GM19395 (cell line): ENCODE measurements at regions not wholly inside any gene's neighbourhood (a gene's known extent, or its start where the extent isn't known, plus 50 kb on each side); places are given as distances from the start of the nearest gene placed in this dataset.
"Not testable (repeated sequence)": the region's sequence is repeated elsewhere in the genome, so short reads cannot be mapped to it uniquely, and the experiment has no call there.

Source experiments
- ATAC-seq: cut with Tn5 transposase; IDR thresholded peaks from one replicate; pipeline ENCODE4 v1.9.1; 2021; ENCODE audit warnings: mild to moderate bottlenecking, moderate library complexity; ENCODE audit not compliant: unreplicated experiment

DNA sequence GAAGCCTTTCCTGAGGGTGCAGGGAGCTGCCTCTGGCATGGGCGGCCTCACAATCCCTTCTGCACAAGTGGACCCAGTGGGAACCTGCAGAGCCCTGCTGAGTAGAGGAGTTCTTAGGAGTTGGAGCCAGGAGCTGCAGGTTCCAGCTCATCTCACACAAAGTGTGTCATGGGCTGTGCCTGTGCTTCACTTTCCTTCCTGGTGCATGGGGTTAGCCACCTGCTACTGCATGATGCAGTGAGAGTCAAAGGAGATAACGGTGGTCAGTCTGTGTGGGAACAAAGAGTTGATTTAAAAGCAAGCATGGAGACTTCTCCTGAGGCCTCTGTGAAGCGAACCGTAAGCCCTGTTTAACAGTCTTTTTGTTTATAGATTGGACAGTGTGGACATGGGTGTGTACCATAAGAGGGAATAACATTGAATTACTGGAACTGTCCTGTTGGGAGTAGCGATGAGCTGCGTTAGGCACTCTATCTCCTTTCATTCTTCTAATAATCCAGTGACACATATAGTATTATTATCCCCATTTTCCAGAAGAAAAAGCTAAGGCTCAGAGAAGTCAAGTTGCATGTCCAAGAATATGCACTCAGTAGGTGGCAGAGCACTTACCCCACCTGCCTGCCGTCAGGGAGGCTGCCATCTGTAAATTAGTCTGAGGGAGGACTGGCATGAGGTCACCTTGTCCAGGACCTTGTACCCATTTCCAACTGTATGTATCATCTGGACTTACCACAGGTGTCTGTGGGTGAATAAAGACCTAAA lies 68.7 kb upstream of the PRR23C start:
- no peak for ATAC-seq

- ATAC-seq = no peak
Observed at GRCh38 chr3:139113993-139114375, 69.3 kb upstream of the PRR23C start.

GRCh38 chr3:139116631-139117030 lies 71.9 kb upstream of the PRR23C start:
- not testable (repeated sequence) for ATAC-seq

- no peak for ATAC-seq
Observed at GRCh38 chr3:139117136-139117675, 72.5 kb upstream of the PRR23C start.

DNA sequence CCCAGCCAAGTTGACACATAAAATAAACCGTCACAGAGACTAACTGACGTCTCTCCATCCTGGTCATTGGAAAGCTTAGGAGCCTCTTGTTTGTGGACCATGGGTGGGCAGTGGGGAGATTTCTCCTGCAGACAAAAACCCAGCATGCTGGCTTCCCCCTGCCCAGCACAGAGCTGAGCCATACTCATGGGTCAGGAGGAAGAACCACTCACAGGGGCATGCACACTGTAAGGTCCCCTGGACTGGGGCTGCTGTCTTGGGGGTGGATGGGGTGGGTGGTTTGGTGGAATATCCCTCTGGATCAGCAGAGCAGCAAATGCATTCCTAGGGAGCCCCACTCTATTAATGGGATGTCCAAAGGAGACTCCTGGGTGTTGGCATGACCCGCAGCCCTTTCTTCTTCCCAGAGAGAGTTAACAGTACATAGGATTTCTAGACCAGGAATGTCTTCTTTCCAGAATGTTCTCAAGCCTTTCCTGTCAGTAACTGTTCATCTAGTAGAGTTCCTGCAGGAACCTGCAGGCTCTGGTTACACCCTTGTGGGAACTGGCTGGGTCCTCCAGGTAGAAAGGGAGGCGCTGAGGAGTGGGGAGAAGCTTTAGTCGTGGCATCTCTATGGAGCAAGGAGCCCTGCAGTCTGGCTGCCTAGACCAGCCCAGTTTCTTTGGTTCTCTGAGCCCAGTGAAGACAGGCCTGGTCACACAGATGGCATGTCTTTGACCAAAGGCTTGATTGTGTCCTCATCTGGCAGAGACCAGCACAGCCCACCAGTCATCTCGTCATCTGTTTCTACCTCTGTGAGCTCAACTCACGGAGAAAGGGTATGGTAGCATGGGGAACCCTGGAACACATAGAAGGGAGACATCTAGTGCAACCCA lies 73.4 kb upstream of the PRR23C start:
- ATAC-seq = no peak

- ATAC-seq = no peak
Observed at GRCh38 chr3:139118835-139119234, 74.1 kb upstream of the PRR23C start.

DNA sequence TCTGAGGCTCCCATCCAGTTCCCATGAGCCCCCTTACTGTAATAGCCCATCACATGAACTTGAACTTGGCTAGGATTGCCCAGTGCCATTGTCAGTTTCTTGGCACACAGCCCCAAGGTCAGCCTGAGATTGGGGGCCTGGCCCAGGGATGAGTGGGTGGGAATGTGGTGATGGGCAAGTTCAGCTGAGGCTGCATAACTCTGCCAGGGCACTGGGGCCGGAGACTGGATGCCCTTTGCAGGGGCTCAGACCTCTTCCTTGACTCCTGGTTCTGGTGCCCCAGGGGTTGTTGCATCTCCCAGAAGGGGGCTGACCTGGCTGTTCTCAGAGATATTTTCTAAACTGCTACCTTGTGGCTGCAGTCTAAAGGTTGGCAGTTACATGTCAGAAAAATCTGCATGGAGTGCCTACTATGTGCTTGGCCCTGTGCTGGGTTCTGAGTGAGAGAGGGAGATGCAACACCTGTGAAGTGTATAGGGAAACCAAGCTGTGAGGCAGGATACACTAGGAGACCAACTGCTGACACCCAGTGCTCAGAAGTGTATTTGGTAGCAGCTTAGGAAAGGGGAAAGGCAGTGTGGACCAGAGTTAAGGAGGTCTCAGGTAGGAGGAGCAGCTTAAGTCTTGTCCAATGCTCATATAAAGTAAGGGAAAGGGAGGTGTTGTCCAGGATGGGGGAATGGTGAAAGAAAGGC lies 74.8 kb upstream of the PRR23C start:
- no peak for ATAC-seq

DNA sequence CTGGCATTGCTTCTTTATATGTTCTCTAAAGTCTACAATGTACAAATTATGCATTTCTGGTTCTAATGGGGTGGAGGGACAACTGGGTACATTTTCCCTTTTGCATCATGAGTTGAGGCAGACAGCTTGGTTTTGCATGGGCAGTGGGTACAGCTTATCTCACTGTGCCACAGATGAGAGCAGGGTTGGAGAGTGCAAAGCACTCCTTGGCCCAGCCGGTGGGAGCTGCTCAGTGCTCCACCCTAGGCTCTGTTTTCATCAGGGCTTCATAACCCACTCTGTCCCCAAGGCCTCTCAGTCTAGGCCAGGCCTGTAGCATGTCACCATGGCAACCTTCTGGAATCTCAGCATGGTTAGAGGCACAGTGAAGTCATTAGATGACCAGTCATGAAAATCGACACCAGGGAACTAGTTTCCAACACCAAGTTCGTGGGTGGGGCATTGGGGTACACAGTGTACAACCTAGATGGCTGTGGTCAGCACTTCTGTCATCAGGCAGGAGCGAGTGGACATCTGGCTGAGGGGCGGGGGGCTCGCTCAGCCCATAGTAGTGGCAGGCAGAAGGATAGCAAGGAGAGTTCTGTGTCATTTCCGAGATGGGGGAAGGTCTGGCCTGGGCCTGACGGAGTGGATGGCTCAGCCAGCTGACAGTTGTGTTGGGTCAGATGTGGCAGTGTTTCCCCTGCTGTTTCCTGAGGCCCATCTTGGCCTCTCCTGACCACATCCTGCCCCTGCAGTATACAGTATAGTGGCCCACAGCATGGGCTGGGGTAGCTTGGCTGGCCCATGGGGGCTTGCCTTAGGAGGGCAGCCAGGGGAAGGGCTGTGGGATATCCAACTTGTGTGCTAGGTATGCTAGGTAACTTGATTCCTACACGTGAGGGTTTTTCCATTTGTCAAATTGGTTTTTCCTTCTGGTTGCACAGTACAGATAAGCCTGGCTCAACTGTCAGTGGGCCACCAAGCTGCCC lies 75.7 kb upstream of the PRR23C start:
- no peak for ATAC-seq

- no peak for ATAC-seq
Observed at GRCh38 chr3:139121513-139122220, 77.0 kb upstream of the PRR23C start.

GRCh38 chr3:139122221-139122581 lies 77.5 kb upstream of the PRR23C start:
- no peak for ATAC-seq

DNA sequence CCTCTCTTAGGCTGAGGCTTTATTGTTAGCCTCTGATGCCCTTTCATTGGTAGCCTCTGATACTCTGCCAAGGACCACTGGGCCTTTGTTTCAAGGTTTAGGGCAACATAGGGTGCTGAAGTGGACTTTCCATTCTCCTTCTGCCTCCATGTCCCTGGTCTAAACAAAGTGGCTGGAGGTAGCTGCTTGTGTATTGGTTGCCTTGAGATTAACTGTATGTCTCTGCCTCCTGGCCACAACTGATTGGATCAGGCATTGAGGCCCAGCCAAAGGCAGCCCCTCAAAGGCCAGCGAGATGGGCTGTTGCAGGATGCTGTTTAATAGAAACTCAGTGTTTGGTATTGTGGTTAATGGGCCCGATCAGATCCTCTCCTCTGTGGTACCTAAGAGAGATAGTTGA lies 77.9 kb upstream of the PRR23C start:
- ATAC-seq = no peak

DNA sequence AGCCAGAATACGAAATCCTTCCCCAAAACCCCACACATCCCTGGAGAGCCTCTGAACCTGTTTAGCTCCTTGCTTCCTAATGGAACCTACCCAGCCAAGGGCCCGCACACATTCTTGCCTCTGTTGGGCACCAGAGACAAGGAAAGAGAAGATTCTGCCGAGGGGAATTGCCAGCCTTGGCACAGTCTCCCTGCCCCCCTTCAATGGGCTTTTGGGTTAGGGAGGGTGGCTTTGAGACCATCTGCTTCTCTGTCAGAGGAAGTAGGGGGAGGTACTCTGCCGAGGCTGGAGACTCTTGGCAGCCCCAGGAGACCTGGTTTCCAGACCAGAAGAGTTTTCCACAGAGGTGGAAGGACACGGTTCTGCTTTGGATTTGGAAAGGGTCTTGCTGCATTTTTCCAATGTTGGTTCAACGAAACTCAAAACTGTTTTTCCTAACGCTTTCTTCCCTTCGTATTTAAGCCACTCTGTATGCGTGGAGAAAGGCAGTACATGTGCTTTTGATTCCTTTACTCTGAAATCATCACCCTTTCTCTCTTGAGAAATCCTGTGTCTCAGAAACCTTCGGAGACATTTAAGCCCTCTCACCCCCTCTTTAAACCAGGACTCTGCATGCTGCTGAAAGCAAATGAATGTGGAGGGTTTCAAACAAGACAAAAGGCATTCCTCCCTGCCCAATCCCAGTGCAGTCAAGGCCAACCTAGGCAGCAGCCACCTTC lies 78.8 kb upstream of the PRR23C start:
- ATAC-seq = no peak

- no peak for ATAC-seq
Observed at GRCh38 chr3:139124197-139124596, 79.5 kb upstream of the PRR23C start.

DNA sequence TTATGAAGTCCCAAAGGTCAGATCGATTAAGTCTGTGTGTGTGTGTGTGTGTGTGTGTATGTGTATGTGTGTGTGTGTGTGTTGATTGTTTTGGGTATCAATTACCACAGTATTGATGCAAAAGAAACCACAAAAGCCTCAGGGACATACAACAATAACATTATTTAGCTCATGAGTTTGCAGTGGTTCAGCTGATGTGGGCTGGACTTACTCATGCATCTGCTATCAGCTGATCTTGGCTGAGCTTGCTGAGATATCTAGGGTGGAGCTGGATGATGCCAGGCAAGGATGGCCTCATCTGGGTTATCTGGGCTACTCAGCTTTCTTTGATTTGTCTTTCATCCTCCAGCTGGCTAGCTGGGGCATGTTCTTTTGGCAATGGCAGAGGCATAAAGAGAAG lies 82.4 kb upstream of the PRR23C start:
- no peak for ATAC-seq

- not testable (repeated sequence) for ATAC-seq
Observed at GRCh38 chr3:139127629-139128028, 82.9 kb upstream of the PRR23C start.

- no peak for ATAC-seq
Observed at GRCh38 chr3:139128803-139129202, 84.1 kb upstream of the PRR23C start.

DNA sequence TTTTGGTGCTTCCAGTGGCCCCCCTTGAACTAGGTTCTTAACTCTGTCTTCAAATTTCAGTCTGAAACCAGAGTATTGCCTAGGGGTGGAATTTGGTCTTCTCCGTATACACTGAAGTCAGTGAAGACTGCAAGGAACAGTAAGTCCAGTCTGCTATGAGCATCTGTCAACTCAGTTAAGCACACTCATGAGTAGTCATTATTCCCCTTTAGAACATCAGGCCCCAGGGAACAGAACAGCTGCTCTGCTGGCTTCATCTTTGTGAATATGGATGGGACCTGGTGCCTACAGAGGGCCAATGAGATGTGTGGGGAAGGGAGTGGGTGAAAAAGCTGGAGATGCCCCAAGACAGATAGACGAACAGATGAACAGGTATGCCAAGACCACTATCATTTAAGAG lies 85.2 kb upstream of the PRR23C start:
- ATAC-seq = no peak

DNA sequence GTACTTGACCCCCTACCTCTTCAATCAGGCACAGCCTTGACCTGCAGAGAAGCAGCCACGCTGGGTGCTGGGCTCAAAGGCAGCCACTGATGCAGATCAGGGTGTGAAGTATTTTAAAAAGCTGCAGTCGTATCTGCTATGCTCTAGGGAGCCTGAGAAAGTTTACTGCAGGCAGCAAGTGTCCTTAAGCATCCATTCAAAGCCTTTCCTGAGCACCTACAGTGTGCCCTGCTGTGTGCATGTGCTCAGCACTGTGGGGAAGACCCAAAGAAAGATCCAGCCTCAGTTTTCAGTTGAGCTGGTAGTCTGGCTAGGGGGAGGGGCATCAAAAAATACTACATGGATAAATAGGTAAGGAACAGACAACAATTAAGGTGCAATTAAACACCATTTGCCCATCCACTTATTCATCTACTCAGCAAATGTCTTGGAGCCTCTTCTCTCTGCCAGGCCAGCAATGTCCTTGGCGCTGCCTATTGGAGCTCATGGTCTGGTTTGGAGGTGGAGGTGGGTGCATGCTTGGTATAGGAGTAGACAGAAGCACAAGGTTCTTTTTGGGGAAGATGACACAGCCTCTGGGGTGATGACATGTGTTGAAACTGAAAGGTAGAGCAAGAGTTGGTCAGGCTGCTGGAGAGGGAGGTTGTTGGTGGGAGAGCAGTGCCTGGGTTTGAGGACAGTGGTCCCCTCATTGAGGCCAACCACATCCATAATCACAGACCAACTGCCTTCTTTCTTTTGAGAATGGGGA lies 85.9 kb upstream of the PRR23C start:
- ATAC-seq = no peak
